ENCODE measurements at regions not wholly inside any gene's neighbourhood (a gene's known extent, or its start where the extent isn't known, plus 50 kb on each side); places are given as distances from the start of the nearest gene placed in this dataset.
"Not testable (repeated sequence)": the region's sequence is repeated elsewhere in the genome, so short reads cannot be mapped to it uniquely, and the experiment has no call there.

GRCh38 chr17:27944546-27945332, 51.6 kb upstream of the LYRM9 start:
- DNase-seq (ENCODE audit: low spot score), result peak; percentile 9

- no peak for DNase-seq (ENCODE audit: low spot score)
These were observed 52.1 kb upstream of the LYRM9 start for GRCh38 chr17:27945333-27945616.

- no peak for DNase-seq (ENCODE audit: low spot score)
These were observed 52.8 kb upstream of the LYRM9 start for GRCh38 chr17:27945953-27946352.

- DNase-seq (ENCODE audit: low spot score), result no peak
These were observed 53.3 kb upstream of the LYRM9 start for GRCh38 chr17:27946513-27946912.

GRCh38 chr17:27947005-27947406, 53.8 kb upstream of the LYRM9 start:
- DNase-seq (ENCODE audit: low spot score), result no peak

GRCh38 chr17:27949304-27949703, 56.1 kb upstream of the LYRM9 start:
- no peak for DNase-seq (ENCODE audit: low spot score)

GRCh38 chr17:27950225-27950624, 57.1 kb upstream of the LYRM9 start:
- not testable (repeated sequence) for DNase-seq (ENCODE audit: low spot score)

- no peak for DNase-seq (ENCODE audit: low spot score)
These were observed 57.8 kb upstream of the LYRM9 start for GRCh38 chr17:27950995-27951394.

GRCh38 chr17:27951872-27952271, 58.7 kb upstream of the LYRM9 start:
- no peak for DNase-seq (ENCODE audit: low spot score)

- no peak for DNase-seq (ENCODE audit: low spot score)
These were observed 59.2 kb upstream of the LYRM9 start for GRCh38 chr17:27952366-27952765.

- no peak for DNase-seq (ENCODE audit: low spot score)
These were observed 61.7 kb upstream of the LYRM9 start for GRCh38 chr17:27954548-27955495.

- DNase-seq (ENCODE audit: low spot score), result no peak
These were observed 63.7 kb upstream of the LYRM9 start for GRCh38 chr17:27956601-27957445.

GRCh38 chr17:27957446-27957793, 64.3 kb upstream of the LYRM9 start:
- DNase-seq (ENCODE audit: low spot score), result not testable (repeated sequence)

GRCh38 chr17:27958708-27959381, 65.7 kb upstream of the LYRM9 start:
- DNase-seq (ENCODE audit: low spot score), result no peak

GRCh38 chr17:27959382-27959709, 66.2 kb upstream of the LYRM9 start:
- peak; percentile 47 for DNase-seq (ENCODE audit: low spot score)

- DNase-seq (ENCODE audit: low spot score), result no peak
These were observed 67.2 kb upstream of the LYRM9 start for GRCh38 chr17:27960183-27960849.

- DNase-seq (ENCODE audit: low spot score), result peak; percentile 16
These were observed 69.4 kb upstream of the LYRM9 start for GRCh38 chr17:27962581-27962980.

GRCh38 chr17:27965224-27965623, 72.1 kb upstream of the LYRM9 start:
- DNase-seq (ENCODE audit: low spot score), result peak; percentile 96

GRCh38 chr17:27968206-27968732, 74.2 kb upstream of the NLK start:
- DNase-seq (ENCODE audit: low spot score), result no peak

- DNase-seq (ENCODE audit: low spot score), result no peak
These were observed 71.9 kb upstream of the NLK start for GRCh38 chr17:27970587-27970986.

Measured in kidney tubule cell (primary cell).